H1 (cell line): ENCODE measurements at regions not wholly inside any gene's neighbourhood (a gene's known extent, or its start where the extent isn't known, plus 50 kb on each side); places are given as distances from the start of the nearest gene placed in this dataset.

Experiments used
- CHD7 ChIP-seq: fragments of 300-600 bp; sonication (generic); IDR thresholded peaks from 2 replicates; pipeline ENCODE4 v1.7.1; 2012; ENCODE audit warnings: low read length, moderate library complexity, mild to moderate bottlenecking, inconsistent platforms; ENCODE audit not compliant: insufficient replicate concordance

GRCh38 chr7:36035186-36035585, 117.9 kb upstream of the EEPD1 start (continued):
- TF ChIP-seq CHD7: no peak
